GM12878 (cell line): ENCODE measurements at regions not wholly inside any gene's neighbourhood (a gene's known extent, or its start where the extent isn't known, plus 50 kb on each side); places are given as distances from the start of the nearest gene placed in this dataset.

Source experiments
- ATAC-seq: fragments of 200-7000 bp; cut with Tn5 transposase; 3 replicates; pipeline ENCODE4 v1.9.1; 2020; ENCODE audit warnings: mild to moderate bottlenecking, moderate library complexity
- BruUV-seq: library from RNA; stranded (reverse); fragments of 400-500 nt; replicated peaks from 2 replicates; lab custom pipeline; 2021; lab: Mats Ljungman, UMichigan
- CTCF ChIA-PET: fragments of 300-600 bp; sonication (Branson Sonifier 250); formaldehyde crosslinking; extraction: SDS; loops from one replicate; lab custom pipeline; 2021; ENCODE audit warnings: inconsistent platforms; lab: Yijun Ruan, JAX
- POLR2A ChIA-PET: fragments of 350-600 bp; formaldehyde crosslinking; extraction: SDS; loops from one replicate; lab custom pipeline; 2021; ENCODE audit warnings: inconsistent platforms; lab: Charles Lee
- RAD21 ChIA-PET: fragments of 300-600 bp; sonication (Branson Sonifier 250); formaldehyde crosslinking; loops from one replicate; lab custom pipeline; 2023; ENCODE audit warnings: antibody characterized with exemption; ENCODE audit not compliant: unreplicated experiment; lab: Charles Lee
- SMC1A ChIA-PET: fragments of 300-600 bp; sonication (Branson Sonifier 250); formaldehyde crosslinking; loops from one replicate; lab custom pipeline; 2023; ENCODE audit not compliant: unreplicated experiment, uncharacterized antibody; lab: Charles Lee
- DNase-seq: peaks from one replicate; pipeline ENCODE4 v3.0.0-alpha.2; 2011; ENCODE audit warnings: low read depth, low spot score
- FAIRE-seq: peaks from 3 replicates; lab custom pipeline; 2011; peaks lifted over from hg19 to GRCh38; lab: Jason Lieb, UNC
- H2AFZ ChIP-seq: 2 replicates; pipeline ENCODE4 v1.6.0; 2011; ENCODE audit warnings: low read depth, low read length, control low read depth; ENCODE audit not compliant: control insufficient read depth
- H3K27ac ChIP-seq: 2 replicates; pipeline ENCODE4 v1.5.1; 2011; ENCODE audit warnings: control low read depth; ENCODE audit not compliant: control insufficient read depth, insufficient read depth
- H3K27me3 ChIP-seq, 2 experiments: replicated peaks in 1 of 2; 2 replicates each; pipeline versions ENCODE4 v1.6.0 to v1.6.1; 2011; ENCODE audit warnings: low read length in 1 of 2; ENCODE audit not compliant: control insufficient read depth in 2 of 2, insufficient read depth in 2 of 2
- H3K36me3 ChIP-seq, 2 experiments: 2 replicates each; pipeline ENCODE4 v1.5.1; 2011; ENCODE audit warnings: low read length in 1 of 2; ENCODE audit not compliant: control insufficient read depth in 2 of 2, insufficient read depth in 2 of 2
- H3K4me1 ChIP-seq: 2 replicates; pipeline ENCODE4 v1.6.1; 2011; ENCODE audit warnings: mild to moderate bottlenecking, low read length, moderate library complexity, mixed read lengths; ENCODE audit not compliant: control insufficient read depth, insufficient read depth
- H3K4me2 ChIP-seq: 2 replicates; pipeline ENCODE4 v1.6.0; 2011; ENCODE audit warnings: control low read depth; ENCODE audit not compliant: control insufficient read depth, insufficient read depth
- H3K4me3 ChIP-seq: fragments of 200-600 bp; sonication (generic); 2 replicates; pipeline ENCODE4 v1.5.1; 2016
- H3K79me2 ChIP-seq: 2 replicates; pipeline ENCODE4 v1.6.0; 2011; ENCODE audit warnings: low read length; ENCODE audit not compliant: control insufficient read depth, insufficient read depth
- H3K9ac ChIP-seq: 2 replicates; pipeline ENCODE4 v1.8.0; 2011; ENCODE audit warnings: low read length, control low read depth, mixed read lengths; ENCODE audit not compliant: control insufficient read depth, insufficient read depth
- H3K9me3 ChIP-seq: replicated peaks from 3 replicates; pipeline ENCODE4 v1.5.1; 2011; ENCODE audit warnings: mild to moderate bottlenecking, low read length; ENCODE audit not compliant: control insufficient read depth, insufficient read depth
- H4K20me1 ChIP-seq: 2 replicates; pipeline ENCODE4 v1.6.0; 2011; ENCODE audit not compliant: control insufficient read depth, insufficient read depth
- FOXK2 ChIP-seq: fragments of 450-650 bp; IDR thresholded peaks from 2 replicates; pipeline ENCODE4 v1.6.1; 2017; ENCODE audit warnings: mild to moderate bottlenecking, moderate library complexity
- FOXM1 ChIP-seq: IDR thresholded peaks from 2 replicates; pipeline ENCODE4 v1.6.1; 2012; ENCODE audit warnings: low read depth, mild to moderate bottlenecking, inconsistent platforms, low read length, moderate library complexity
- MEF2A ChIP-seq: IDR thresholded peaks from 2 replicates; pipeline ENCODE4 v1.6.1; 2011; ENCODE audit warnings: low read depth, mild to moderate bottlenecking, low read length, moderate library complexity; ENCODE audit not compliant: insufficient read depth
- YY1 ChIP-seq: IDR thresholded peaks from 2 replicates; pipeline ENCODE4 v1.6.1; 2011; ENCODE audit warnings: low read depth, mild to moderate bottlenecking, low read length
- WGBS: methylation state at CpG from one replicate; pipeline ENCODE4 v1.1.6; 2016; ENCODE audit warnings: low lambda C conversion rate; ENCODE audit not compliant: insufficient replicate concordance, insufficient coverage; ENCODE audit errors: missing lambda C conversion rate; 5-methylcytosine and 5-hydroxymethylcytosine counted together
- in situ Hi-C: fragments of 300-500 bp; cut with MboI; formaldehyde crosslinking; loops from 9 replicates; pipeline ENCODE4 v1.14.3; 2018; ENCODE audit warnings: mixed read lengths
- intact Hi-C: fragments of 100-400 bp; cut with micrococcal nuclease; formaldehyde crosslinking; loops from one replicate; pipeline ENCODE4 v1.14.2; 2022; ENCODE audit not compliant: unreplicated experiment
- TF ChIP-seq, protein P1 (sequence below): fragments of 450-650 bp; IDR thresholded peaks from 2 replicates; pipeline ENCODE4 v1.6.1; 2016; ENCODE audit warnings: mild to moderate bottlenecking

DNA sequence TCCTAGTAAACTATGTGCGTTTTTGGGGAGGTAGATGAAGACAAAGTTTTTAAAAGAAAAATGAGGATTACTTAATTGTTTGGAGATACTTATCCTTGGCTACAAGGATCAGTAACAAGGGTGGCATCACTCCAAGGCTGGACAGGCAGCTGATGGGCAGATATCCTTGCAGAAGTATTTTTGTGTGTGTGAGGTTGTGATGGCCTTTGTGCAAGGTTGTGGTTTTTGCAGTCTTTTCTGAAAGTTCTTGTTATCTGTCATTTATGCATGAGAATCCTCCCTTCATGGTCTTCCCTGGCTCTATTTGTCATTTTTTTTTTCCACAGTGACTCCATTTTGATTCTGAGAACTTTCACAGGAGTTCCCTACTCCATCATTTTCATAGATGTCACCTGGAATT lies 96.0 kb upstream of the C1GALT1C1 start:
- RAD21 ChIA-PET = interaction anchor here (0.8 to 2.6 kb wide), 8 partner anchors 11 to 165 kb away, joined by 3 to 16 read pairs (median 5); partner anchors contain the start of gene CUL4B
- no TSS peak for BruUV-seq
- Histone ChIP-seq H3K4me3 (no peak overlapping the region), H3K27ac (peak overlapping the region; percentile 50), H3K36me3 (no peaks in the 10 kb centered on the region), H3K4me1 (no peaks in the 10 kb centered on the region; the same call in 1 of the 2 replicates), H3K27me3 (no peaks in the 10 kb centered on the region), H3K4me2 (no peak overlapping the region), H4K20me1 (no peaks in the 10 kb centered on the region), H3K9me3 (no peaks in the 10 kb centered on the region), H3K79me2 (no peaks in the 10 kb centered on the region), H3K9ac (no peak overlapping the region), H2AFZ (no peak overlapping the region)
- no peak for FAIRE-seq
- intact Hi-C loops (loop anchor here (1.0 to 2.0 kb wide), 2 partner anchors 29 to 90 kb away; no protein-coding TSS in a partner anchor), in situ Hi-C loops (no loop called here)
- TF ChIP-seq FOXM1 = peak; percentile 51; the same call in 1 of the 2 replicates
- TF ChIP-seq, protein P1, sequence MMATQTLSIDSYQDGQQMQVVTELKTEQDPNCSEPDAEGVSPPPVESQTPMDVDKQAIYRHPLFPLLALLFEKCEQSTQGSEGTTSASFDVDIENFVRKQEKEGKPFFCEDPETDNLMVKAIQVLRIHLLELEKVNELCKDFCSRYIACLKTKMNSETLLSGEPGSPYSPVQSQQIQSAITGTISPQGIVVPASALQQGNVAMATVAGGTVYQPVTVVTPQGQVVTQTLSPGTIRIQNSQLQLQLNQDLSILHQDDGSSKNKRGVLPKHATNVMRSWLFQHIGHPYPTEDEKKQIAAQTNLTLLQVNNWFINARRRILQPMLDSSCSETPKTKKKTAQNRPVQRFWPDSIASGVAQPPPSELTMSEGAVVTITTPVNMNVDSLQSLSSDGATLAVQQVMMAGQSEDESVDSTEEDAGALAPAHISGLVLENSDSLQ = peak; percentile 21; the same call in 1 of the 2 replicates
- no peak for TF ChIP-seq YY1
- POLR2A ChIA-PET = interaction anchor here (1.0 kb wide), 1 partner anchor 28 kb away, joined by 3 read pairs; no protein-coding TSS in a partner anchor
- SMC1A ChIA-PET = interaction anchor here (0.7 to 6.1 kb wide), 7 partner anchors 11 to 767 kb away, joined by 3 to 66 read pairs (median 5); no protein-coding TSS in a partner anchor
- CTCF ChIA-PET = interaction anchor here (1.1 to 1.8 kb wide), 3 partner anchors 8 to 27 kb away, joined by 3 to 15 read pairs (median 4); no protein-coding TSS in a partner anchor
- no peak for DNase-seq
- peak; percentile 63 for ATAC-seq
- WGBS = 89% methylated on average over 1 of the region's 1 CpG

DNA sequence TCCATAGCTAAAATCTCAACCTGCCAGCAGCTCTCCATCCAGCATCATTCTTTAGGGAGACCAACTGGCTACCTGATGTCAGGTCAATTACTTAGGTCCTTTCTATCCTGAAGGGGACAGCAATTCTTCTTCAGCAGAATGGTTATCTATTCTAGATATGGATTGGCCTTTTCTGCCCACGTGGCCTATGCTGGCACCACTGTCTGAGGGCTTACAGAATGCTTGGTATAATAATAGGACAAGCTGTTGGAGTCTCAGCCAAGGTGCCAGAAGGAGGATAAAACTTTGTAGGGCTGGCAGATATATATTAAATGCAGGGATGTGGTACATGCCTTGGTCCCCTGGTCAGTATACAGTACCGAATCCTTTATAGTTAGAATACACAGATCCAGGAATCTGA lies 89.8 kb upstream of the C1GALT1C1 start:
- no peaks in the 10 kb centered on the region for H3K27me3 ChIP-seq
- in situ Hi-C loops = no loop called here
- ChIA-PET CTCF (no interaction called here), POLR2A (no interaction called here), SMC1A (interaction anchor here (1.0 kb wide), 1 partner anchor 36 kb away, joined by 5 read pairs; no protein-coding TSS in a partner anchor)
- H3K4me3 ChIP-seq = no peak overlapping the region
- ATAC-seq (no peak), FAIRE-seq (no peak), DNase-seq (no peak)
- H4K20me1 ChIP-seq = no peaks in the 10 kb centered on the region
- no peaks in the 10 kb centered on the region for H3K4me1 ChIP-seq
- no peak overlapping the region for H2AFZ ChIP-seq
- H3K36me3 ChIP-seq = no peaks in the 10 kb centered on the region
- no peak overlapping the region for H3K9ac ChIP-seq
- H3K79me2 ChIP-seq = no peaks in the 10 kb centered on the region
- TF ChIP-seq MEF2A (no peak), FOXK2 (no peak)
- TF ChIP-seq, all 136 proteins: peak for 0
- H3K27ac ChIP-seq = no peak overlapping the region
- RAD21 ChIA-PET = no interaction called here
- H3K9me3 ChIP-seq = no peaks in the 10 kb centered on the region
- intact Hi-C loops = no loop called here
- H3K4me2 ChIP-seq = no peak overlapping the region
- BruUV-seq = no TSS peak
- 29% methylated on average over 2 of the region's 2 CpGs for WGBS
